Activated CD4-positive, alpha-beta T cell treated with anti-CD3 and anti-CD28 coated beads, Interleukin-2, amount 50 U/mL, for 24 hours (primary cell): ENCODE measurements at regions not wholly inside any gene's neighbourhood (a gene's known extent, or its start where the extent isn't known, plus 50 kb on each side); places are given as distances from the start of the nearest gene placed in this dataset.

Experiments
- DNase-seq, 2 donors: peaks; one replicate each; pipeline ENCODE4 v3.0.0-alpha.2; 2020; ENCODE audit warnings: low read depth in 1 of 2, low spot score in 1 of 2

- DNase-seq = no peak
Measured at GRCh38 chr3:31218082-31218481, 314.6 kb upstream of the STT3B start.

DNA sequence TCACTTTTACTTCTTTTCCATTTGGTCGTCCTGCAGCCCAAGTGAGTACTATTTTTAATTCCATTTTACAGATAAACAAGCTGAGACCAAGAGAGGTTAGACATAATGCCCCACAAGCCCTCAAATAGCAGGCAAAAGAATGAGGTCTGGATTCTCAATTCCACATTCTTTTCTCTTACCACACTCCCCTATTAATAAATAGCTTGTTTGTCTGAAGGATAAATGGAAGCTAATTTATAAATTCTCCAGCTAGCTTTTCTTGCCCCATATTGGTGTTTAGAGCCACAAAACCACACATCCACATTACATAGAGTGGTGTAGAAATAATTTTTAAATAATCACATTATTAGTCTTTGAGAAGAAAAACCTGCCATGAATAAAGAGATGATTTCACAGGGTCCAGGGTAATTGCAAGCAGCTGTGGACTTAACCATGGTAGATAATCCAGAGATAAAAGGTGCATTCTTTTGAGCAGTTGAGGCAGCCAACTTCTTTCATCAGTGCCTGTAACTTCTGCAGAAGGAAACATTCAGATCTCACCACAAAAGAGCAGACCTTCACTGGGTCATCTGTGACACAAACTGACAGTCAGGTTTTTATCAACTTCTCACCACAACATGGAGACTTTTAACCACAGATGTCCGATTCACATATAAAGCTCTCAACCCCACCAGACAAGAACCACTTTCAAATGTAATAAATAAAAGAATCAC, 313.4 kb upstream of the STT3B start:
- DNase-seq = no peak

GRCh38 chr3:31220431-31220830, 312.3 kb upstream of the STT3B start:
- no peak for DNase-seq

GRCh38 chr3:31223278-31223677, 309.4 kb upstream of the STT3B start:
- no peak for DNase-seq

- DNase-seq = no peak
Measured at GRCh38 chr3:31224936-31225335, 307.8 kb upstream of the STT3B start.

DNA sequence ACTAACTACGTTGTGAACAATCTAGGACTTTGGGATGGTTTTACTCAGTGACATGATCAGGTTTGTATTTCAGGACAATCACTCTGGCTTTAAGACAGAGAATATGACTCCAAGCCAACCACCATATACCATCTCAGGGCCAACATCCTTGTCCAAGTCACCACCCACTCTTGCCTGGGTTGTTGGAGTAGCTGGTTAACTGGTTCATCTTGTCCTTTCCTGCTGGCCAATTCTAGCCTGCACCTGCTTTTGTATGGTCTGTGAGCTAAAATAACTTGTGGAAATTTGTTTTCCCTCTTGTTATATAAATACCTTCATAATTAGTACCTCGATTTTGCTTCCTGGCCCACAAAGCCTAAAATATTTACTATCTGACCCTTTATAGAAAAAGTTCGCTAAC, 306.8 kb upstream of the STT3B start:
- DNase-seq = no peak

GRCh38 chr3:31226346-31226745, 306.4 kb upstream of the STT3B start:
- DNase-seq = no peak

- no peak for DNase-seq
Measured at GRCh38 chr3:31227131-31227562, 305.6 kb upstream of the STT3B start.

DNA sequence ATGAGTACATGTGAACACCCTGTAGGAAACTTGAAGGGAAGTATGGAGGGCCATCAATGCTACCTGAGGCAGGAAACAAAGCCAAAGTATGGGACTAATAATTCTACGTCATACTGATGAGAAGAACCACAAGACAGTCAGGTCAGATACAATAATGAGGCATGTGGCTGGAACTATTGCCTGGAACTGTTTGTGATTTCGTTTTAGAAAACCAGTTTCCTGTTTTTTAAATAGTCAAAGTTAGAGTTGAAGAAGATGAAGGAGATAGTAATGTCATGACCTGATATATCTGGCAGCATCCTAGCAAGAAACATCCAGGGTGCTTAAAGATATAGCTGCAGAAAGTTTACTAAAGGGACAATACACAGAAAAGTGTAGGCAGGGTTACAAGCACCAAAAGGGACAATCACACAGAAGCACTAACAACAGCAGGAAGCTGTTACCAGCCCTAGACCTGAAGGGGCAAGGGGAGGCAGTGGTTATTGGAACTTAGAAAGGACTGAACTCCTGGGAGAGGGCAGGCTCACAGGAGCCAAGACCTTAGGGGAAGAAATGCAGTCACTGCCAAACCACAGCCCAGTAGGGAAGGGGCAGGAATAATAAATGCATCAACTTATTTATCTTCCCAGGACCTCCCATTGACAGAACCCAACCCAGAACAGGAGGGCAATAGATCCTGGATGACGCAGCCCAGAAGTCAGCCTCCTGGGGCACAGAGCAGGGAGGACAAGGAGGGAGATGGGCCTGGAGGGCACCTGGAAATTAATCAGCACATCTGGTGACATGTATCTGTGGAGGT, 302.1 kb upstream of the STT3B start:
- DNase-seq = no peak

- no peak for DNase-seq
Measured at GRCh38 chr3:31232055-31233025, 300.4 kb upstream of the STT3B start.

- no peak for DNase-seq
Measured at GRCh38 chr3:31234145-31234544, 298.6 kb upstream of the STT3B start.

DNA sequence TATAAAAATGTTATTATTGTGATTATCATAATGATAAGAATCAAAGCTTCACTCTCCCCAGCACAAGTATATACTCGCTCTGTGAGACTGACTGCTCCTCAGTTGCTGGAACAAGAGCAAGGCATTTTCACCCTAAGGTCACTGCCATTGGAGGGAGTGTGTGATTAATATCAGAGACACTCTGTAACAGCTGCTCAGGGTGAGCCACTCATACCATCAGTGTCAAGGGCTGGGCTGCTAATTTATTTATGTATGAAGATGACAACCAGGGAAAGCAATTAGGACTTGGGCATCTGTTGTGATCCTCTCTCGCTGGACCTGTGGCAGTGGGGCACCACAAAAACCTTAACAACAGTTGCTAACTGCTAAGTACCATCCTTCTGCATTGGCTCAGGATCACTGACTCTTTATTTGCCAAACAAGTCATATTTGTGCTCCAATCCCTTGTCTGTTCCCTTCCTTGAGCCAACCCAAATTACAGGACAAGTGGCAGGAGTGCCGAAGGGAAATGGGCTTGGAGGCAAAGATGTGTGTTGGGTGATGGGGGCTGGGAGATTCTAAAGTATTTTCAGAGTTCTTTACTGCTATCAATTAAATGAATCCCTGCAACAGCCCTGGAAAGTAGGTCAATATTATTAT, 297.5 kb upstream of the STT3B start:
- no peak for DNase-seq

GRCh38 chr3:31237887-31238286, 294.8 kb upstream of the STT3B start:
- DNase-seq = no peak

GRCh38 chr3:31240013-31240412, 292.7 kb upstream of the STT3B start:
- no peak for DNase-seq

GRCh38 chr3:31240466-31240865, 292.3 kb upstream of the STT3B start:
- DNase-seq = no peak

DNA sequence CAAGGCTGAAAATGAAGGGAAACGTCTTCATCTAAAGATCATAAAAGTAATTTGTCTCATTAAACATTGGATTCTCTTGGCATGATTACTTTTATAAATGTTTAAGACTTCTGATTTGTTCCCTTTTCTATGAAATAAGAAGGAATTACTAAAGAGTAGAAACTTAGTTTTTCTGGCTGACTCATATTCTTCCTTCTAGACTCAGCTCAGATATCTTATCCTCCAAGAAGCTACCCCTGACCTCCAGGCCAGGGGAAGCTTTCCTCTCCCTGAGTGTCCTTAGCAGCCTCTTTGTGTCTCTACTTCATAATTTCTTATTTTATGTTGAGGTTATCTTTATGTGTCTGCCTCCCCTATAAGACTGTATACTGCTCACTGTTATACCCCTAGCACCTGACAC, 291.9 kb upstream of the STT3B start:
- DNase-seq = no peak

GRCh38 chr3:31241533-31241932, 291.2 kb upstream of the STT3B start:
- no peak for DNase-seq

GRCh38 chr3:31242026-31242960, 290.4 kb upstream of the STT3B start:
- no peak for DNase-seq

DNA sequence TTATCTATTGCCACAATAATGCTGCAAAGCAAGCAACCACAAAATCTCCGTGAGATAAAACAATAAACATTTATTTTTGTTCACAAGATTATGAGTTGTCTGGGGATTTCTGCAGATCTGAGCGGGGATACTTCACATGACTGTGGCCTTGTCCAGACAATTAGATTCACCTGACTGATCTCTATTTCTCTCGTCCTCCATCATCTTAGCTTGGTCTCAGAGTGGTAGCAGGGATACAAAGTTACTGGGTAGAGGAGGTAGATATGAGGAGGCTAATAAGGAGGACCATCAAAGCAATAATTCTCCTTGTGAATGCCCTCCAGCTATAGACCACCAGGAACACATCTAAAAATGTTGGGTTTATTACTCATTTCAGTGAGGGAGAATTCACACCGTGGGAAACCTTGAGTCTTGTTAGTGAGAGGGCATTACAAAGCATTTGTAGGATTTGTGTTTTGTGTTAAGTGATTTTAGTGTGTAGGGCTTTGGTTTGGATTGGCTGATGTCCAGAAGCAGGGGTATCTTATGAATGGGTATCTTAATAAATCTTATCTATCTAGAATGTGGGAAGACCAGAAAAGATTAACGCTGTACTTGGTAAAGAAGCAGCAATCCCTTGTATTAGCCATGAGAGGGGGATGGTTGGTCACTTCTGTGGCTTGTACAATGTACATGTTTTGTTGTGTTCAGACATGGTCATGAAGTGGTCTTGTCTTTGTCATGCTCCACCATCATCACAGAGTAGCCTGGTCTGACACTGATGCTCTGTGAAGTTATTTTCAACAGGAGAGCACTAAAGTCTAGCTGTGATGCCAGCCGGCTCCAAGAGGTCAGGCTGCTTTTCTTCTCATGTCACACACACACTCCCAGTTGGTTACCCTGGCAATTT, 287.6 kb upstream of the STT3B start:
- no peak for DNase-seq
